ENCODE measurements at regions not wholly inside any gene's neighbourhood (a gene's known extent, or its start where the extent isn't known, plus 50 kb on each side); places are given as distances from the start of the nearest gene placed in this dataset.
"Not testable (repeated sequence)": the region's sequence is repeated elsewhere in the genome, so short reads cannot be mapped to it uniquely, and the experiment has no call there.

DNA sequence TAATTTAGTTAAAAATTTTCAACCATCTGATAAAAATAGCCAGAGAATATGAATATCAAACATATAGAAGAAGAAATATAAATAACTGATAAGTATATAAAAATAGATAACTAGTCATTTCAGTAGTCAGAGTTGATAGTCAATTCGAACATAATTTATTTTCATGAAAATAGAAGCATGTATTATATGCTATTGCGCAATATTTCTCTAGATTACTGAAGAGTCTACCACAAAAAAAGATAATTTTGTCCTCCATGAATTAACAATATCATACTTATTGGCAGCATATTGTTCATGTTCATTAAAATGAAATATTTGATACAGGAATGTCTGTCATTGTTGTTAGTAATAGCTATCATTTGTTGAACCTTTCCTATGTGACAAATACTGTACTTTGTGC lies 376.2 kb upstream of the TOM1L1 start:
- no peak for DNase-seq

DNA sequence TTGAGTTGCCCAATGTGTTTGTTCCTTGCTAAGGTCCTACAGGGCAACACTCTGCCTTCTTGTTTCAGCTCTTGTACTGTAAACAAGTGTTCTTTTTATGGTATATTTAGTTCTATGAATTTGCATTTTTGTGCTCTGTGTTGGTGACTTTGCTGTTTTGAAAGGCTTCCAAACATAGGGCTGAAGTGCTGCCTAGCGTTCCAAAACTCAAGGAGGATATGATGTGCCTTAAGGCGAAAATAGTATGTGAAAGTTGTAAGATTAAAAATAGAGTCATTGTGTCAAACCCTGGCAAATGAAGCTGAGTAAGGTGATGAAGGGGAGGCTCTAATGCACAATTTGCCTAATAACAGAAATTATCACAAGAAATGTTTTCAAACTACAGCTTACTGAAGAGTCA lies 372.7 kb upstream of the TOM1L1 start:
- no peak for DNase-seq

DNA sequence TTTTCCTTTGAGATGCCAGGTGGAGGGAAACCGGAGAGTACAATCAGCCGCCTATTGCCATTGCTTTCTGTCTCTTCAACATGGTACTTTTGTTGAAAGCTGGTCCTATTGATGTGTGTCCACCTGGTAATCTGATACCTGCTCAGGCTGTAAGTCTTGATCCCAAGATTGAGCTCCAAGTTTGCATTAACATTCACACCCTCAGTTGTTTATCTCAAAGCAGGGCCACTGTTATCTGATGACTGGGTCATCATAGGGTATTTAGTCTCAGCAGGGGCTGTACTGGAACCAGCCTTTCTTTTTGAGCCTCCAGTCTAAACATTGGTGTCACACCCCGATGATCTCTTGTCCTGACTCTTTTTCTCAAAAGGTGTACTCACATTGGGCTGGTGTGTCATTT lies 370.3 kb upstream of the TOM1L1 start:
- no peak for DNase-seq

- no peak for DNase-seq
These were observed 364.3 kb upstream of the TOM1L1 start for GRCh38 chr17:54536306-54536705.

DNA sequence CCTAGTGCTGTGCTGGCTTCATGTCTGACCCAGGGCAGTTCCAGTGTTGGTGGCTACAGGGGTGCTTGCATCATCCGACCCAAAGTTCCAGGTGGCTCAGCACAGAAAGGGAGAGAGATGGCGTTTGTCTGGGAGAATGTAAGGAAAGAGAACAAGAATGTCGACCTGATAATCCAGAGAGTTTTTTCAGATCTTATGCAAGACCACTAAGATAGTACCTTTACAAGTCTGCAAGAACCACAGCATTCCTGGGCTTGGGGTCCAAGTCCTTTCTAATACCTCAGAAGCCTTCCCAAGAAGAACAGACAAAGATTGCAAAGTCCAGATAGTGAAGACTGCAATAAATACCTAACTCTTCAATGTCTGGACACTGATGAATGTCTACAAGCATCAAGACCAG lies 363.0 kb upstream of the TOM1L1 start:
- no peak for DNase-seq

DNA sequence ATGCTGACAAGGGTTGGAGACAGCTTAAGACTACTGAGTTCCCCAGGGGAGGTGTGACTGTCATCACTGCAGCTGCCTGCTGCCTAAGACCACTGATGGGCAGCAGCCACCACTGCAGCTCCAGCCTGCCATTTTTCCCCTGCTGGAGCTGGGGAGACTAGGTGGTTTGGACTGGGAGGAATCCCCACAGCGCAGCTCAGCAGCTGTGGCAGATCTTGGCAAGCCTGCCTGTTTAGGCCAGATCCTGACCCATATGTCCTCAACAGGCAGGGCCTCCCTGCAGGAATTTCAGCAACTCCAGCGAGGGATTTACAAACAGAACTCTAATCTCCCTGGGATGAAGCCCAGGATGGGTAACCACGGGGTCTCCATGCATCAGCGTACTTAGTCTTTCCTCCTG lies 356.4 kb upstream of the TOM1L1 start:
- DNase-seq: no peak

GRCh38 chr17:54559883-54560282 lies 340.8 kb upstream of the TOM1L1 start:
- no peak for DNase-seq

DNA sequence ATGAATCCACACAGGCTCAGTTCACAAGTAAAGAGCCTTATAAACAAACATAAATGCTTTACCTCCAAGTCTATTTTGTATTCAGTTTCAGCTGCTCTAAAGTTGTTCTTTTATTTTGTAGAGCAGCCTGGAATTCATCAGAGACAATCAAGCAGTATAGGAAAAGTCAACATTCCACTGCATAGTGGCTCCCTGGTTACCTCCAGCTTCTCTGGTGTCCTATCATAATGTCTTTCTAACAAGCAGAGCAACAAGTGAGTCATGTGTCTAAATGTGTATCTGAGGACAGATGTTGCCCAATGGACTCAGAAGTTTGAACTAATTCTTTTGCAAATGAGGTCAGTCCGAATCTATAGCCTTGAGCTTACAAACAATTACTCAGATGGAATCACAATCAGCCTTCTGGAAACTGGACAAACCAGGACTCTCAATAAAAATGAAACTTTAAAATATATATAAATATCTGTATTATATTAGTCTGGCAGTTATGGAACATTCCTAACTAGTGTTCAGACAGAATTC lies 292.0 kb upstream of the TOM1L1 start:
- no peak for DNase-seq

DNA sequence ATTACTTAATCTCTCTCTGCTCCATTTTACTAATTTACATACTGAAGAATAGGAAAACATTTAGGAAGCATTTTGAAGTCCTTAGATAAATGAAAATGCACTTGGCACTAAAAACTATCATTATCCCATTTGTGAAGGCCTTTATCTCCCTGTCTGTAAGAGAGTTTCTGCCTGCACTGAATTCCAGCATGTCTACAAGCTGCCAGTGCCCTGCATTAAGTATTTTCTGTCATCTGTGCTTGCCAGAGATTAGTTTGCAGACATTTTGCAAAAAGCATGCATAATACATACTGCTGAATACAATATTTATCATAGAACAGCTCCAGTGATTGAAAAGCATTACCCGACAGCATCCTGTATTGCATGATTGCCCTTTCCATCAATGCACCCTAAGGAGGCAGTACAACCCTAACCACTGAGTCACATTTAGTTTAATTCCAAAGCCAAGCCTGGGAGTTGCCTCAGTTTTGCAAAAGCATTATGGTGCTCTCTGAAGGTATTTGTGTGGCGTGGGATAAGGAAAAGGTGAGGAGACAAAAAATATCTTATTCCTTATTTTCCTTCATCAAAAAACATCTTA lies 280.2 kb upstream of the TOM1L1 start:
- no peak for DNase-seq

DNA sequence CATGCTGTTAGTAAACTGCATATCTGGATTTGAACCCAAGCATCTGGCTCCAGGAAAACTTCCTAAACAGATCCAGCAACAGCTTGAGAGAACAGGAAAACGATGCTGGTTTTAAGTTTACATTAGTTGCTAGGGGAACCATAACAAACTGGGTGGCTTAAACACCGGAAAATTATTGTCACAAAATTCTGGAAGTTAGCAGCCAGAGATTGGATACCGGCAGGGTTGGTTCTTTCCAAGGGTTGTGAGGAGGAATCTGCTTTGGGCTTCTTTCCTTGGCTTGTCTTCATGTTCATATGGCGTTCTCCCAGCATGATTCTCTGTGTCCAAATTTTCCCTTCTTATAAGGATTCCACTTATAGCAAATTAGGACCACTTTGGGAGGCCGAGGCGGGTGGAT lies 276.9 kb upstream of the TOM1L1 start:
- no peak for DNase-seq

GRCh38 chr17:54626146-54626703 lies 274.4 kb upstream of the TOM1L1 start:
- DNase-seq: no peak

DNA sequence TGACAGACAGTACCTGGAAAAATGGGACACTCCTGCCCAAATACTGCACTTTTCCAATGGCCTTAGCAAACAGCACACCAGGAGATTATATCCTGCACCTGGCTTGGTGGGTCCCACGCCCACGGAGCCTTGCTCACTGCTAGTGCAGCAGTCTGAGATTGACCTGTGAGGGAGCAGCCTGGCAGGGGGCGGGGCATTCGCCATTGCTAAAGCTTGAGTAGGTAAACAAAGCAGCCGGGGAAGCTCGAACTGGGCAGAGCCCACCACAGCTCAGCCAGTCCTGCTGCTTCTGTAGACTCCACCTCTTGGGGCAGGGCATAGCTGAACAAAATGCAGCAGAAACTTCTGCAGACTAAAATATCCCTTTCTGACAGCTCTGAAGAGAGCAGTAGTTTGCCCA lies 261.2 kb upstream of the TOM1L1 start:
- not testable (repeated sequence) for DNase-seq

GRCh38 chr17:54662978-54663876 lies 237.4 kb upstream of the TOM1L1 start:
- DNase-seq: no peak

DNA sequence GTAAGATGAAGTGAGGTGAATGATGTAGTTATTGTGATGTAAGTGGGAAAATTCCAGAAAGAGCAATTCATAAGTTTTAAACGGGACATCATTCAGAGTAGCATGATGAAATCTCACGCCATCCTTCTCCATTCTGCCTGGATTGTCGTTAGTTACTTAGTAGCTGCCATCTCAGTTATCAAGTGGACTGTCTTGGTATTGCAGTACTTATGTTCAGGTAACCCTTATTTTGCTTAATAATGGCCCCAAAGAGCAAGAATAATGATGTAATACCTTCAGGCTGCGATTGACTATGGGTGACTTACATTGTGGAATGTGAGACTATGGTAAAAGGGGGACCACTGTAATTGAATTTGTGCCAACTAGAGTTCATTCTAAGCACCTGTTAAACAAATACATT lies 234.1 kb upstream of the TOM1L1 start:
- no peak for DNase-seq

DNA sequence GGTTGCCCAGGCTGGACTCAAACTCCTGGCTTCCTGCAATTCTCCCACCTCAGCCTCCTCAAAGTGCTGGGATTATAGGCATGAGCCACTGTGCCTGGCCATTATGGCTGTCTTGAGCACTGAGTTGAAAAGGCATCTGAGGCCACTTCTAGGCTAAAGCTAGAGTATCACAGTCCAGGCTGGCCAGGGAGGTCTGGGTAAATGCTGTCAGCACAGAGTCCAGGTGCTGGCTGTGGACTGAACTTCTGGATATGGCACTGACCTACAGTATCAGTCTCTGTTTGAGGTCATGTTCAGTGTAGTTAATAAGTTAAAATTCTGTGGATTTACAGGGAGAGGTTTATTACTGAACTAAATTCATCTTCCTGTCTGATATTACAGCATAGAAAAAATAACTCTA lies 222.5 kb upstream of the TOM1L1 start:
- DNase-seq: no peak

DNA sequence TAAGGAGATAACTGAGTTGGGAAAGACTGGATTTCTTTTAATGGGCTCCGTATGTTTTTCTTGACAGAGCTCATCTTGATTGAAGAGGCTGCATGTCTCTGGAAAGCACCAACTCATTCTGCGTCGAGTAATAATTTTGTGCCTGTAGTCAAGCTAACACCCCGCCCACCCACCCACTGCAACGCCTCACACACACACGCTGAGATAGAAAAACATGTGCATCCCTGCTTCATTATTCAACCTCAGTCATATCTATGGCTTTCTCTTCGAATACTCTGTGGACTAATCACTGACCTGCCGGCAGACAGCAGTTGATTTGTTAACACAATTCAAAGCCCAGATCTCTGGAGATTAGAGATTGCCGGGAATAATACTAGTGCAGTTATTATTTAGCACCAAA lies 220.2 kb upstream of the TOM1L1 start:
- no peak for DNase-seq

GRCh38 chr17:54694287-54694887 lies 206.3 kb upstream of the TOM1L1 start:
- no peak for DNase-seq

DNA sequence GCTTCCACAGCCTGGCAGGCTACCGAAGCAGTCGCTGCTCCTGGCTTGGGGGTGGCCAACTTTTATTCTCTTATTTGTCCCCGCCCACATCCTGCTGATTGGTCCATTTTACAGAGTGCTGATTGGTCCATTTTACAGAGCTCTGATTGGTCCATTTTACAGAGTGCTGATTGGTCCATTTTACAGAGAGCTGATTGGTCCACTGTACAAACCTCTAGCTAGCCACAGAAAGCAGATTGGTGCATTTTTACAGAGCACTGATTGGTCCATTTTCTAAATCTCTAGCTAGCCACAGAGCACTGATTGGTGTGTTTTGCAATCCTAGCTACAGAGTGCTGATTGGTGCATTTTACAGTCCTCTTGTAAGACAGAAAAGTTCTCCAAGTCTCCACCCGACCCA lies 187.9 kb upstream of the TOM1L1 start:
- DNase-seq: not testable (repeated sequence)

DNA sequence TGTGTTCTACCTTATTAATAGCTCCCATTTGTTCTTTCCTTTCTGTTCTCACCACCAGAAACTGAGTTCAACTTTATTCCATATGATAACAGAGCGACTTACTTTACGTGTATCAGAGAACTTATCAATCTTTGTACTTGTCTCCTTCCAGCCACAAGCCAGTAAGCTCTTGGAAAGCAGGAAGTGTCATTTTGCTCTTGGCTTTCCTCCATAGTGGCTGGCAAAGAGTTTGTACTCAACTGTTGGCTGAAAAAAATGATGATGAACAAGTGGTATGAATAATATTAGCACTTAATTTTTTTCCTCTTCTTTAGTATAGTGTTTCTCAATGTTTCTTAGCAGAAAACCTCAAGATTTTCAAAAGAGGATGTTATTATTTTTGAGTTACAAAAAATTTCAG lies 182.4 kb upstream of the TOM1L1 start:
- DNase-seq: no peak

- no peak for DNase-seq
These were observed 173.0 kb upstream of the TOM1L1 start for GRCh38 chr17:54727624-54728023.

GRCh38 chr17:54736573-54736972 lies 164.1 kb upstream of the TOM1L1 start:
- no peak for DNase-seq

GRCh38 chr17:54738496-54738895 lies 162.2 kb upstream of the TOM1L1 start:
- DNase-seq: no peak

DNA sequence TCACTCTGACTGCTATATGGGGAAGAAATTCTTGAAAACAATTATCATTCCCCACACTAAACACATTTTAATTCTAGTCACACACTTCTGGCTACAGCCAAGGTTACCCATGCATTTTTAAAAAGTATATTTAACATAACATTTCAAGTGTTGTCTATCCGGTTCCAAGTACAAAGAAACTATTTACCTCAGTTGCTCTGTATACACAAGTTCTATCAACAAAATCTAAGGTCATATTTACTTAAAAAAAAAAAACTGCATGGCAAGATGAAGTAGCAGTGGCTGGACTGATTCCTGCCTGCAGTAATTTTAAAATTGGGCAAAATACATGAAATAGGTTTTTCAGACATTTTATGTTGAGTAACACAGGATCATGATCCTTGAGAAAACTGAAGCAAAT lies 155.9 kb upstream of the TOM1L1 start:
- DNase-seq: no peak

- DNase-seq: no peak
These were observed 155.4 kb upstream of the TOM1L1 start for GRCh38 chr17:54745239-54745638.
